NCI-H2081 treated with DMSO at 0.1 percent for 48 hours (cell line): ENCODE measurements at regions not wholly inside any gene's neighbourhood (a gene's known extent, or its start where the extent isn't known, plus 50 kb on each side); places are given as distances from the start of the nearest gene placed in this dataset.
"Not testable (repeated sequence)": the region's sequence is repeated elsewhere in the genome, so short reads cannot be mapped to it uniquely, and the experiment has no call there.

Experiments used
- DNase-seq: peaks from one replicate; lab custom pipeline; 2025; lab: John Stamatoyannopoulos, UW

GRCh38 chr6:3551716-3552511, 95.1 kb upstream of the SLC22A23 start:
- no peak for DNase-seq

- DNase-seq: no peak
Measured at GRCh38 chr6:3549314-3549940, 92.6 kb upstream of the SLC22A23 start.

DNA sequence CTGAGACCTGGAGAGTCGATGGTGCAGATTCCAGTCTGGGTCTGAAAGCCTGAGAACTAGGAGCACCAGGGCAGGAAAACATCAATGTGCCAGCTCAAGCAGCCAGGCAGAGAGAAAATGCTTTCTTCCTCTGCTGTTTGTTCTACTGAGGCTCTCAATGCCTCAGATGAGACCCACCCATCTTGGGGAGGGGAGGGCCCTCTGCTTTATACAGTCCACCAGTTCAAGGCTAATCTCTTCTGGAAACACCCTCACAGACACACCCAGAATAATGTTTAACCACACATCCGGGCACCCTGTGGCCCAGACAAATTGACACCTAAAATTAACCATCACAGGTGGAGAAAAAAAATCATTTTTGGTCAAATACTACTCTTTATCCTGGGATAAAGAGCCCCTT, 89.3 kb upstream of the SLC22A23 start:
- DNase-seq: no peak

DNA sequence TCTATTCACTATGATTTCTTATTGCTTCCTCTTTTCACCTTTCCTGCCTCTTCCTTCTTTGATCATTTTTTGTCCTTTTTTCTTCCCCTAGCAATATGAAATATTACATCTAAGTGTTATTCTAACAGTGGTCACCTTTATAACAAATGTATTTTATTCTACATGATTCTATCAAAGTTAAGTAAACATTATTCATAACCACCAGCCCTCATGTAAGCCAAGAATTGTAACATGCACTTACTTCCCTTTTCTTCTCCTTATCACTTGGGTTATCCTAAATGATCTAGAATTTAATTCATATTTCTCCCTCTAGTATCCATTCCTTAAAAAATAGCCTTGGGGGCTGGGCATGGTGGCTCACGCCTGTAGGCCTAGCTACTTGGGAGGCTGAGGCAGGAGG, 88.3 kb upstream of the SLC22A23 start:
- no peak for DNase-seq

DNA sequence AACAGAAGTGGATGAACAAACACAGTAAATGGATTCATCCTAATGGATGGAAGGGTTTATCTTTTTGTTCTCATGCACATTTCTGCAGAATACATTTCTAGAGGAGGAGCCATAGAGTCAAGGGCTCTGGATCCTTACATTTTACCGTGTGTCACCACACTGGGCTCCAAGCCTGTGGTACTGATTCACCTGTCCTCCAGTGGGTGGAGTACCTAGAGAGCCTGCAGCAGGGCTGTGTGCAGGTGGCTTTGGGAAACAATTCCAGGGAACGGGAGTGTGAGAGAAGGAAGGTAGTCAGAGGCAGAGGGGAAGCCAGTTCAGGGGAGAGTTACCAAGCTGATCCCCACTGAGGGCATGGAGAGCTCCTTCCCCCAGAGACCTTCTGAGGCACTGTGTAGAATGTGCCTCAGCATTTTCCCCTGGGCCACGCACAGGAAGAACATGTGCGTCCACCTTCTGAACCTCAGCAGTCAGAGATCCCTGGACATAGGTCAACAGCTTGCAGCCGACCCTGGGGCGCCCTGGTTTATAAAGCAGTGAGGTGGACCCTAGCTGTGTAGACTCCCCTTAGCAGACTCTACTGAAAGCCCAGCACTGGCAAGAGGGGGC, 85.3 kb upstream of the SLC22A23 start:
- DNase-seq: no peak

DNA sequence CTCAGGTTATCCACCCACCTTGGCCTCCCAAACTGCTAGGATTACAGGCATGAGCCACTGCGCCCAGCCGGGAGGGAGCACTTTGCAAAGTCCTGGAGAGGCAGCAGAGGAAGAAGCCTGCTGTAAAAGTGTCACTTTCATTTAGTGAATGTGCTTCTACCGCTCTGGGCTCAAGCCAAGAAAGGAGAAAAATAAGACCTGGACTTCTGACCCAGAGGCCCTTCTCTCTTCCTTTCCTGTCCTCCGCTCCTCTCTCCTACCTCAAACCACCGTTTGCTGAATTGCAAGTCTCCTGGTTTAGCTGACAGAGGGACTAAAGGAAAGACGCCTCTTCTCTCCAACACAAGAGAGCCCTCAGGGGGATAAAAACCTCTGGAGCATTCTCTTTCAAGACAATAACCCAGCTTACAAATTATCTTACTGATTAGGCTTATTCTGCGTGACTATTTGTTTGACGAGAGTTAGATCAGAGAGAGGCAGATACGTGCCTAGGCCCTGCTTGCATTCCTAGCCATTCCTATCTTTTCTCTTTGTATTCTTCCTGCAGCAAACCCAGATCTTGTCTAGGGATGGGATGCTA, 84.2 kb upstream of the SLC22A23 start:
- DNase-seq: no peak

DNA sequence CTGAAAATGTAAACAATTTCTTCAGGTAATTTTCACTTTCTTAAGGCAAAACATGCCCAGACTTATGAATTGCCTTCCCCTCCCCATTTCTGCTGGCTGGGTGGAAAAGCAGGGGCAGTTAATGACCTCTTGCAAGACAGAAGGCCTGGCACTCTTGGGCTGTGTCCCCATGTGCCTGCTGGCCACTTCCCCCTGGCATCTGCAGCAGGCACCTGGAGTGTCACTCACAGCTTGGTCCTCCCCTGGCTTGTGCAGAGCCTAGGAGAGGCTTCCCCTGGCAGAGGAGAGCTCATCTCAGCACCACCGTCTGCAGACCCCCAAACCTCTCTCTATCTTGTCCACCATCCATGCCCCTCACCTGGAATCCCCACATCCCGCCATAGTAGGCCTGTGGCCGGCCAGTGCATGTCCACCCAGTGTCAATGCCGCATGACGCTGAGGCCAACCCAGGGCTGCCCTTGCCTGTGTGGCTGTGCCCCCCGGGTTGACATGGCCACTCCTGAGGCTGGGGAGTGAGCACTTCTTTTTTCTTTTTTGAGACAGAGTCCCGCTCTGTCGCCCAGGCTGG, 83.5 kb upstream of the SLC22A23 start:
- DNase-seq: no peak

DNA sequence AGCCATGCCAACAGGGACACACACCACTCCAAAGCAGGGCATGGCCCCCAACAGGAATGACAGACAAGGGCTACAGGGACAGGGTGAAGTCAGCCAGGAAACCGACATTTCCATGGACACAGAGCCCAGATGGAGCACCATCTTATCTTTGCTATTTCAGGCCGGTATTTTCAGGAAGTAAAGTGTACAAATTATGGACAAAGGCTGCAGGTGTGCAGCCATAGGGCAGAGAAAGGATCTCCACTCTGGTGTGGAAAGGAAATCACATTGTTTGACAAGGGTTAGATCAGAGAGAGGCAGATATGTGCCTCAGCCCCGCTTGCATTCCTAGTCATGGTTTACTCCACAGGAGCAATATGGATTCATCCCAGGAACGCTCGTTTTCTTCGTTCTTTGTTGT, 81.7 kb upstream of the SLC22A23 start:
- no peak for DNase-seq

DNA sequence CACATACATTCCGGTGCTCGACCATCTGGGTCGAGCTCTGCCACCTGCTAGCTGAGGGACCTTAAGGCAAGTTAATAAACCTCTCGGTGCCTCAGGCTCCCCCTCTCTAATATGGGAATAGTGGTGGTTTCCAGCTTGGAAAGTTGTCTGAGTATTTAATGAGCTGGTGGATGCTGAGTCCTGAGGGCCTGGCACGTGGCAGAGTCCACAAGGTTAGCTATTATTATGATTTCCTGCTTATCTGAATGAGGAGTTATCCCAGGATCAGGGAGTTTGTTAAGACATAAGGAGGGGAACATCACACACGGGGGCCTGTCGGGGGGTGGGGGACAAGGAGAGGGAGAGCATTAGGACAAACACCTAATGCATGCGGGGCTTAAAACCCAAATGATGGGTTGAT, 80.1 kb upstream of the SLC22A23 start:
- DNase-seq: no peak

DNA sequence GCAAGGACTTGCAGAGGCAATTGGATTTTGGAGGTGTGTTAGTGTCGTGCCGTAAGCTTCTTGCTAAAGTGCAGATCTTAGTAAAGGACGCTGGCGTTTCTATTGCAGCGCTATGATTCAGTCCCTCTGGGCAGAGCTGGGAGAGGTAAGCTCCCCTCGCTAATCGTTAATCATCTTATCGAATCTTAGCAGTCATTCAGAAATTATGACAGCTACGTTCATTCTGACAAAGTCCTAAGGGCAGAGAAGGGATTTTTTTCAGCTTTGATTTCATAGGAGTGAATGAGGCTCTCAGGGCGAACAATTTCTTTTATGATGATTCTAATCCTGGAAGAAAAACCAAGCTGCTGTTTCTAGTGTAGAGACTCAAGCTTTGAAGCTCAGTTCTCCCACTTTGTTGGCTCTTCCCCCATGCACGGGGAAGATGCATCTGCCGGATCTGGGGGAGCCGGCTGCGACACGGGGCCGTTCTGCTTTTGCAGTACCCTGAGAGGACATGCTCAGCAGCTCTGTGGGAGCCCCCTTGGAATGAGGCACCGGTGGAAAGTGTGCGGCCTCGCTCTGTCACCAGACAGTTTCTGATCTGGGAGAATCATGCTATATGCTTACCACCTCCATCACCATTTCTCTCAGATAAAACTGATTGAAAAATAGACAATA, 79.1 kb upstream of the SLC22A23 start:
- DNase-seq: no peak

- DNase-seq: no peak
Measured at GRCh38 chr6:3535033-3535775, 78.4 kb upstream of the SLC22A23 start.

DNA sequence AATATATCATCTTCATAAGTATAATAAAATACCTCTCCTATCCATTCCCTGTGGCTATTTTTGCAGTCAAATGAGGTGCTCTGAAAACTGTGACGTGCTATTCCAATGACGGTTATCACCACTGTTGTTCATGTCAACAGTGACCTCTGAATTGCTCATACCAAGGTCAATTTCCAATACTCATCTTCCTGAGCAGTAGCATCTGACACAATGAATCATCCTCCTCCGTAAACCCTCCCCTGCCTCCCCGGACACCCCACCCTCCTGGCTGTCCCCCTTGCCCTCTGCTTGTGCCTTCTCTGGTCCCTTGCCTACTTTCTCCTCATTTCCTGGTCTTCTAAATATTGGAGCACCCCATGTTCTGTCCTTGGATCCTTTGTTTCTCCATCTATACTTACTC, 77.7 kb upstream of the SLC22A23 start:
- no peak for DNase-seq

GRCh38 chr6:3533981-3534380, 77.1 kb upstream of the SLC22A23 start:
- DNase-seq: no peak

DNA sequence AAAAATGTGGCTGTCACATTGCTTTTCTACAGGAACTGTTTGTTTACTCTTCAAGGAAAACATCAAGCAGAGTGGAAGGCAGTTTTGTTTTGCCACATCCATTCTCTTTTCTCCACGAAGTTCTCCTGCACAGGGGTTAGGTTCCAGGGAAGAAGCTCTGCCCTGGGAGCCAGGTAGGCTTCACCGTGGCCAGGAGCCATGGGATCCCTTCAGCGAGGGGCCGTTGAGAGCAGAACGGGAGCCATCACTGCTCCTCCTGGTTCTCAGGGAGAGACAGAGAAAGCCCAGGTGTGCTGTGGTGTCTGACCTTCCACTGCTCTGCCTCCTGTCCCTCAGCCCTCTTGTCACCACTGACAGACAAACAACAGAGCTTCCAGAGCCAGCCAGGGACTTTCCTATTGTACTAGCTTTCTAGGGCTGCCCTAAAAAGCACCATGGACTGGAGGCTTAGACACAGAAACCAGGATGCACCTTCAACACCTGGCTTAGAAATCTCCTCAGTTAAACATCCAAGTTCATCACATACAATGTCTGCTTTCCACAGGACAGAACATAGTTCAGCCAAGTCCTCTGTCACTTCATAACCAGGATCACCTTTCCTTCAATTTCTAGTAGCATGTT, 75.6 kb upstream of the SLC22A23 start:
- DNase-seq: no peak

GRCh38 chr6:3531481-3531880, 74.6 kb upstream of the SLC22A23 start:
- DNase-seq: no peak

- DNase-seq: no peak
Measured at GRCh38 chr6:3530515-3530914, 73.7 kb upstream of the SLC22A23 start.

- no peak for DNase-seq
Measured at GRCh38 chr6:3529721-3530120, 72.9 kb upstream of the SLC22A23 start.

GRCh38 chr6:3529232-3529631, 72.4 kb upstream of the SLC22A23 start:
- no peak for DNase-seq

DNA sequence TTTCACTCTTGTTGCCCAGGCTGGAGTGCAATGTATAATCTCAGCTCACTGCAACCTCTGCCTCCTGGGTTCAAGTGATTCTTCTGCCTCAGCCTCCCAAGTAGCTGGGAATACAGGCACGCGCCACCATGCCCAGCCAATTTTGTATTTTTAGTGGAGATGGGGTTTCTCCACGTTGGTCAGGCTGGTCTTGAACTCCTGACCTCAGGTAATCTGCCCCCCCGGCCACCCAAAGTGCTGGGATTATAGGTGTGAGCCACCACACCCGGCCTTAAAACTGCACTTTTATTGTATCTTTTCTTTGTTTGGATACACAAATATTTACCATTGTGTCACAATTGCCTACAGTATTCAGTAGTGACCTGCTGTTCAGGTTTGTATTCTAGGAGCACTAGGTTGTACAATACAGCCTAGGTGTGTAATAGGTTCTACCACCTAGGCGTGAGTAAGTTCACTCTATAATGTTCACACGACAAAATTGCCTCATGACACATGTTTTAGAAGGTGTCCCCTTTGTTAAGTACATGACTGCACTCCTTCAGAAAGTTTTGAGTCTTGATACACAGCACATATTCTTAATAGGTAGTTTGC, 71.3 kb upstream of the SLC22A23 start:
- not testable (repeated sequence) for DNase-seq

GRCh38 chr6:3527651-3527977, 70.8 kb upstream of the SLC22A23 start:
- no peak for DNase-seq
